ENCODE measurements at regions not wholly inside any gene's neighbourhood (a gene's known extent, or its start where the extent isn't known, plus 50 kb on each side); places are given as distances from the start of the nearest gene placed in this dataset.
"Not testable (repeated sequence)": the region's sequence is repeated elsewhere in the genome, so short reads cannot be mapped to it uniquely, and the experiment has no call there.

GRCh38 chr20:30593572-30593971, 663.9 kb upstream of the DEFB115 start:
- no peak for DNase-seq

GRCh38 chr20:30594112-30594511, 663.4 kb upstream of the DEFB115 start:
- DNase-seq = no peak

GRCh38 chr20:30595698-30596097, 661.8 kb upstream of the DEFB115 start:
- no peak for DNase-seq

- DNase-seq = not testable (repeated sequence)
Observed at GRCh38 chr20:30597429-30597828, 660.0 kb upstream of the DEFB115 start.

- DNase-seq = no peak
Observed at GRCh38 chr20:30598460-30599230, 658.8 kb upstream of the DEFB115 start.

GRCh38 chr20:30599990-30600389, 657.5 kb upstream of the DEFB115 start:
- DNase-seq = no peak

- no peak for DNase-seq
Observed at GRCh38 chr20:30601974-30602373, 655.5 kb upstream of the DEFB115 start.

- DNase-seq = no peak
Observed at GRCh38 chr20:30602424-30602823, 655.0 kb upstream of the DEFB115 start.

GRCh38 chr20:30606990-30607389, 650.5 kb upstream of the DEFB115 start:
- DNase-seq = no peak

- DNase-seq = no peak
Observed at GRCh38 chr20:30610029-30610693, 647.3 kb upstream of the DEFB115 start.

GRCh38 chr20:30610751-30611150, 646.7 kb upstream of the DEFB115 start:
- DNase-seq = no peak

GRCh38 chr20:30611239-30611984, 646.1 kb upstream of the DEFB115 start:
- no peak for DNase-seq

- no peak for DNase-seq
Observed at GRCh38 chr20:30612344-30612743, 645.1 kb upstream of the DEFB115 start.

GRCh38 chr20:30621346-30621745, 636.1 kb upstream of the DEFB115 start:
- not testable (repeated sequence) for DNase-seq

- not testable (repeated sequence) for DNase-seq
Observed at GRCh38 chr20:30624310-30624709, 633.2 kb upstream of the DEFB115 start.

GRCh38 chr20:30629376-30629775, 628.1 kb upstream of the DEFB115 start:
- DNase-seq = not testable (repeated sequence)

- DNase-seq = no peak
Observed at GRCh38 chr20:30630761-30631160, 626.7 kb upstream of the DEFB115 start.

- DNase-seq = not testable (repeated sequence)
Observed at GRCh38 chr20:30631261-30631789, 626.1 kb upstream of the DEFB115 start.

GRCh38 chr20:30632773-30633172, 624.7 kb upstream of the DEFB115 start:
- DNase-seq = not testable (repeated sequence)

- not testable (repeated sequence) for DNase-seq
Observed at GRCh38 chr20:30641522-30641921, 615.9 kb upstream of the DEFB115 start.

GRCh38 chr20:30660982-30661381, 596.5 kb upstream of the DEFB115 start:
- not testable (repeated sequence) for DNase-seq

- not testable (repeated sequence) for DNase-seq
Observed at GRCh38 chr20:30668418-30668817, 589.0 kb upstream of the DEFB115 start.

Measured in T-helper 1 cell (primary cell).